ENCODE measurements at regions not wholly inside any gene's neighbourhood (a gene's known extent, or its start where the extent isn't known, plus 50 kb on each side); places are given as distances from the start of the nearest gene placed in this dataset.

DNA sequence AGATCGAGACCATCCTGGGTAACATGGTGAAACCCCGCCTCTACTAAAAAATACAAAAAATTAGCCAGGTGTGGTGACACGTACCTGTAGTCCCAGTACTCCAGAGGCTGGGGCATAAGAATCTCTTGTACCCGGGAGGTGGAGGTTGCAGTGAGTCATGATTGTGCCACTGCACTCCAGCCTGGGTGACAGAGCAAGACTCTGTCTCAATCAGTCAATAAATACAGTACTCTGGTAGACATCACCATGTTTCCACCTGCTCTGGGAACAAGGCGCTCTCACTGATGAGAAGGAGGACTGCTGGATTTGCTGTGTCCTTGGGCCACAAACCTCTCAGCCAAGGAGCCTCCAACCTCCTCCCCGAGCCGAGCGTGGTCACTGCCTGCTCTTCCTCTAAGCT, 154.2 kb upstream of the ZNF236 start:
- WGBS, 2 experiments (ENCODE audit: low coverage in 1 of 2, low lambda C conversion rate in 2 of 2, missing lambda C conversion rate in 2 of 2): 78 to 88% methylated on average over 8 of the region's 8 CpGs
- H3K4me1 ChIP-seq (ENCODE audit: insufficient read depth): no peaks in the 10 kb centered on the region
- 0 out of 2 replicates have a peak, but pooled peaks cover 3% of the 10 kb centered on the region for H3K27me3 ChIP-seq (replicated peaks; ENCODE audit: insufficient read depth)

DNA sequence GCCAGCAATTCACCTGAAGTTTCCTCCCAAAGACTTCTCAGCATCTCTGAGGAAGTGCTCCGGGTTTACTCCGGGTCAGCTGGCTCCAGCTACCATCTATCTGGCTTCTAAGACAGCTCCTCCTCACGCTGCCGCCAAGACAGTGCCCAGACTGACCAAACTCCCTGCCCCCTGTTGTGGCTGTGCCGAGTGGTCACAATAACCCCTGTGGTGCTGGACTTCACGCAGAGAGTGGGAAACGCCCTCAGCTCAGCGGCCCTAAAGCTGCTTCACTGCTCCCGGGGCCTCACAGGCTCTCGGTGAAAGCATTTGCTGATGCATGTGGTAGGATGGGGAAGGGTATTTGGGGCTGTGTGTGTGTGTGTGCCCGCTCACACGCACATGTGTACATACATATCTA, 154.8 kb upstream of the ZNF236 start:
- Histone ChIP-seq H3K9me3 (ENCODE audit: low read depth) (no peaks in the 10 kb centered on the region), H3K4me3 (no peak overlapping the region), H3K9me2 (ENCODE audit: insufficient read depth) (no peaks in the 10 kb centered on the region), H3F3A (ENCODE audit: insufficient read depth) (no peaks in the 10 kb centered on the region), H3K27ac (no peak overlapping the region), H3K27me3 (replicated peaks; ENCODE audit: insufficient read depth) (peaks cover 6% of the 10 kb centered on the region; the same call in 1 of the 2 replicates), H2AFZ (no peak overlapping the region), H3K79me2 (ENCODE audit: insufficient read depth) (no peaks in the 10 kb centered on the region), H3K4me2 (ENCODE audit: unreplicated experiment) (no peak overlapping the region), H3K9ac (no peak overlapping the region), H3K4me1 (ENCODE audit: insufficient read depth) (no peaks in the 10 kb centered on the region), H4K20me1 (ENCODE audit: insufficient read depth) (no peaks in the 10 kb centered on the region), H3K36me3 (ENCODE audit: low read depth) (no peaks in the 10 kb centered on the region)
- DNase-seq: no peak
- TF ChIP-seq EZH2phosphoT487 (IDR thresholded peaks at IDR 0.05; ENCODE audit: insufficient read depth, low read depth): no peak
- no peak for TF ChIP-seq EZH2 (IDR thresholded peaks at IDR 0.05; ENCODE audit: insufficient read depth, poor library complexity, severe bottlenecking)
- in situ Hi-C loops (cut with MboI): no loop called here
- 62 to 68% methylated on average over 12 of the region's 12 CpGs for WGBS, 2 experiments (ENCODE audit: low coverage in 1 of 2, low lambda C conversion rate in 2 of 2, missing lambda C conversion rate in 2 of 2)

More for the DNA sequence above, 154.2 kb upstream of the ZNF236 start:
- Histone ChIP-seq H2AFZ (no peak overlapping the region), H3K9me3 (ENCODE audit: low read depth) (no peaks in the 10 kb centered on the region), H3K4me3 (no peak overlapping the region), H3K4me2 (ENCODE audit: unreplicated experiment) (no peak overlapping the region), H3K27ac (no peak overlapping the region), H3F3A (ENCODE audit: insufficient read depth) (no peaks in the 10 kb centered on the region), H3K79me2 (ENCODE audit: insufficient read depth) (no peaks in the 10 kb centered on the region), H3K9ac (no peak overlapping the region), H3K9me2 (ENCODE audit: insufficient read depth) (no peaks in the 10 kb centered on the region), H4K20me1 (ENCODE audit: insufficient read depth) (no peaks in the 10 kb centered on the region), H3K36me3 (ENCODE audit: low read depth) (no peaks in the 10 kb centered on the region)
- TF ChIP-seq EZH2phosphoT487 (IDR thresholded peaks at IDR 0.05; ENCODE audit: insufficient read depth, low read depth) (no peak), EZH2 (IDR thresholded peaks at IDR 0.05; ENCODE audit: insufficient read depth, poor library complexity, severe bottlenecking) (no peak)
- no peak for DNase-seq
- in situ Hi-C loops (cut with MboI): no loop called here

DNA sequence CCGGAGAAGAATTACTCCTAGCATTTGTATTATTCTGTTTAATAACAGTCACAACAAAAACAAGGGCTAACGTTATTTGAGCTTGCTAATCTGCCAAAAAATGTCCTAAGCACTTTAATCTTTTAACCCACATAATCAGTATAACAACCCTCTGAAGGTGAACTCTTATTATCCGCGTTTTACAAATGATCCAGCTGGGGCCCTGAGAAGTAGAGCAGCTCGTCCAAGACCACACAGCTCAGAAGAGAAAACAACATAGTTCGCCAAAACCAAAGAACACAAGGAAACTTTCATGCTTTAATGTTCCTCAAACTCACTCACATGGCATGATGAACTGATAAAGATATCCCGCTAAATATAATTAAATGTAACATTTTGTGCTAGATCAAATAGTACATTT, 159.7 kb upstream of the ZNF236 start:
- no peaks in the 10 kb centered on the region for H3K4me1 ChIP-seq (ENCODE audit: insufficient read depth)
- no peaks in the 10 kb centered on the region for H3K9me3 ChIP-seq (ENCODE audit: low read depth)
- no peaks in the 10 kb centered on the region for H3K9me2 ChIP-seq (ENCODE audit: insufficient read depth)
- no peaks in the 10 kb centered on the region for H3K36me3 ChIP-seq (ENCODE audit: low read depth)
- H3K4me2 ChIP-seq (ENCODE audit: unreplicated experiment): no peak overlapping the region
- no peak overlapping the region for H3K27ac ChIP-seq
- H3K4me3 ChIP-seq: no peak overlapping the region
- no peak overlapping the region for H2AFZ ChIP-seq
- TF ChIP-seq EZH2 (IDR thresholded peaks at IDR 0.05; ENCODE audit: insufficient read depth, poor library complexity, severe bottlenecking) (no peak), EZH2phosphoT487 (IDR thresholded peaks at IDR 0.05; ENCODE audit: insufficient read depth, low read depth) (no peak)
- WGBS, 2 experiments (ENCODE audit: low coverage in 1 of 2, low lambda C conversion rate in 2 of 2, missing lambda C conversion rate in 2 of 2): 17 to 22% methylated on average over 7 of the region's 7 CpGs
- H3K9ac ChIP-seq: no peak overlapping the region
- H3K27me3 ChIP-seq (replicated peaks; ENCODE audit: insufficient read depth): peaks cover 9% of the 10 kb centered on the region
- DNase-seq: no peak
- no peaks in the 10 kb centered on the region for H3F3A ChIP-seq (ENCODE audit: insufficient read depth)
- H3K79me2 ChIP-seq (ENCODE audit: insufficient read depth): no peaks in the 10 kb centered on the region
- in situ Hi-C loops (cut with MboI): no loop called here
- H4K20me1 ChIP-seq (ENCODE audit: insufficient read depth): no peaks in the 10 kb centered on the region

DNA sequence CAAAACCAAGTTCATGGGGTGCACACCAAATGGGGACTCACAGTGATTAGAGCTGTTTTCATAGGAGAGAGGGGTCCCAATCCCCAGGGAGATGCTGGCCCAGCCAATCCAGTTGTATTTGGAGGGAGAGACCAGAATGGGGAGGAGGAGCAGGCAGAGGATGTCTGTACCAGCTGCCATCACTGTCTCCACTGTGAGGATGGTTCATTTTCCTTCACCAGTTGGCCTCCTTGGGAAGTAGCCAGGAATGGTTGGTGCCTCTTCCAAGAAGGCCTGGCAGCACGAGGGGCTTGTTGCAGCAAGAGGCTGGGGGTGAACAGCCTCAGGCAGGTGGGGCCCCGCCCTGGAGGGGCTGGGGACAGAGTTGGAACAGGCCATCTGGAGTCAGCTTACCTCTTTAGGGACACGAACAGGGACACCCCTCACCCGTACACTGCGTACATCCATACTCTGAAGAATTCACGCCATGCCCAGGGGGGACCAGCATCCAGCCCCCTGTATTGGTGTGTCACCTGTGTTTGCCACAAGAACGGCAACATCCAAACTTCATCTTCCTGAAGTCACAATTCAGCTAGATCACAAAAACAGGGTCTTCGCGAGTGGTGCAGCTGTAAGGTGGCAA, 161.7 kb upstream of the ZNF236 start:
- Histone ChIP-seq H2AFZ (no peak overlapping the region), H4K20me1 (ENCODE audit: insufficient read depth) (no peaks in the 10 kb centered on the region), H3K79me2 (ENCODE audit: insufficient read depth) (no peaks in the 10 kb centered on the region), H3K9ac (no peak overlapping the region), H3K27ac (no peak overlapping the region), H3K9me2 (ENCODE audit: insufficient read depth) (no peaks in the 10 kb centered on the region), H3K9me3 (ENCODE audit: low read depth) (no peaks in the 10 kb centered on the region), H3F3A (ENCODE audit: insufficient read depth) (no peaks in the 10 kb centered on the region), H3K4me3 (no peak overlapping the region), H3K4me2 (ENCODE audit: unreplicated experiment) (no peak overlapping the region), H3K4me1 (ENCODE audit: insufficient read depth) (no peaks in the 10 kb centered on the region), H3K27me3 (replicated peaks; ENCODE audit: insufficient read depth) (peaks cover 28% of the 10 kb centered on the region), H3K36me3 (ENCODE audit: low read depth) (no peaks in the 10 kb centered on the region)
- TF ChIP-seq EZH2phosphoT487 (IDR thresholded peaks at IDR 0.05; ENCODE audit: insufficient read depth, low read depth): no peak
- TF ChIP-seq EZH2 (IDR thresholded peaks at IDR 0.05; ENCODE audit: insufficient read depth, poor library complexity, severe bottlenecking): no peak
- in situ Hi-C loops (cut with MboI): no loop called here
- WGBS, 2 experiments (ENCODE audit: low coverage in 1 of 2, low lambda C conversion rate in 2 of 2, missing lambda C conversion rate in 2 of 2): 60 to 68% methylated on average over 8 to 9 of the region's 9 CpGs
- no peak for DNase-seq
